Heart left ventricle (tissue), 16 donors: ENCODE measurements at regions not wholly inside any gene's neighbourhood (a gene's known extent, or its start where the extent isn't known, plus 50 kb on each side); places are given as distances from the start of the nearest gene placed in this dataset.

Experiments used
- ATAC-seq, 4 donors: fragments of 200-7000 bp; cut with Tn5 transposase; one replicate each; pipeline ENCODE4 v1.9.1; 2020 to 2022; ENCODE audit warnings: moderate library complexity in 4 of 4, mild to moderate bottlenecking in 3 of 4, moderate number of reproducible peaks in 1 of 4
- DNase-seq, 5 donors: peaks; one replicate each; pipeline ENCODE4 v3.0.0-alpha.2; 2020
- H3K27ac ChIP-seq, 12 donors: fragments of 200-600 bp; sonication (generic) in 4 of 12; one replicate each; pipeline versions ENCODE4 v1.5.0 to v1.8.0; 2016 to 2022; ENCODE audit warnings: mild to moderate bottlenecking in 2 of 12
- H3K27me3 ChIP-seq, 9 donors: fragments of 200-600 bp; sonication (generic) in 2 of 9; one replicate each; pipeline versions ENCODE4 v1.5.1 to v1.8.0; 2016 to 2022; ENCODE audit warnings: mild to moderate bottlenecking in 3 of 9
- H3K36me3 ChIP-seq, 9 donors: fragments of 200-600 bp; sonication (generic) in 2 of 9; one replicate each; pipeline versions ENCODE4 v1.5.0 to v1.8.0; 2018 to 2022; ENCODE audit warnings: mild to moderate bottlenecking in 2 of 9
- H3K4me1 ChIP-seq, 12 donors: fragments of 200-600 bp; sonication (generic) in 4 of 12; one replicate each; pipeline versions ENCODE4 v1.5.0 to v1.8.0; 2016 to 2022; ENCODE audit warnings: mild to moderate bottlenecking in 3 of 12
- H3K4me3 ChIP-seq, 12 donors: fragments of 200-600 bp; sonication (generic) in 4 of 12; one replicate each; pipeline versions ENCODE4 v1.5.0 to v1.8.0; 2017 to 2022; ENCODE audit warnings: mild to moderate bottlenecking in 9 of 12, moderate library complexity in 4 of 12
- H3K9me3 ChIP-seq, 12 donors: fragments of 200-600 bp; sonication (generic) in 4 of 12; one replicate each; pipeline versions ENCODE4 v1.5.0 to v1.8.0; 2016 to 2022; ENCODE audit warnings: mild to moderate bottlenecking in 1 of 12
- CTCF ChIP-seq, 12 donors: fragments of 200-600 bp; sonication (generic) in 4 of 12; IDR thresholded peaks; one replicate each; pipeline versions ENCODE4 v1.5.0 to v1.8.0; 2018 to 2022; ENCODE audit warnings: antibody characterized with exemption in 12 of 12, mild to moderate bottlenecking in 5 of 12
- POLR2A ChIP-seq, 2 donors: fragments of 450-650 bp; IDR thresholded peaks; one replicate each; pipeline ENCODE4 v1.6.1; 2017; ENCODE audit warnings: antibody characterized with exemption in 2 of 2, mild to moderate bottlenecking in 2 of 2, moderate library complexity in 2 of 2
- WGBS, 4 donors: extraction: QIAGEN DNeasy Blood & Tissue Kit in 2 of 4; methylation state at CpG; one replicate each; pipeline versions ENCODE4 v1.1.5 to v1.1.7; 2013 to 2018; 5-methylcytosine and 5-hydroxymethylcytosine counted together
- intact Hi-C, 10 donors: fragments of 100-400 bp; cut with DNase I; formaldehyde crosslinking; loops; one replicate each; pipeline versions ENCODE4 v1.11.1 to v1.14.2; 2022
- donor health status: ischemic (EF 13 %, LVEDD 7.1; RV severe dilation, severe dysfunction).
- donor health status: healthy with polysubstance abuse.
- donor health status: DM: no; HTN: yes; CAD: no.
- donor health status: DM: no; HTN: no; CAD: no.
- donor health status: ischemic (EF 25% LVEDD 6.9; RV normal size, moderate dysfunction).
- donor health status: ischemic (EF 25% LVEDD 5.7; RV mildly dilated, moderate dysfunction).
- donor health status: healthy.
- donor health status: DM: yes; HTN: yes; CAD: no.
- donor health status: ischemic (EF 35%, LVEDD 5.7; RV mildly dilated, moderate dysfunction).
- donor health status: nonischemic (EF 11% LVEDD 7.7; RV severe dilation, severe dysfunction).
- donor health status: DM: yes; HTN: yes; CAD: no.
- donor health status: PGD.
- donor health status: ischemic (EF 29% LVEDD 5.4; RV normal size, mild dysfunction).
- donor health status: nonischemic (EF 23%, LVEDD 6.1; RV moderate dilation, normal function).

GRCh38 chr5:85278193-85278592 lies 893.5 kb upstream of the EDIL3 start:
- Histone ChIP-seq H3K4me1 (no peaks in the 10 kb centered on the region), H3K36me3 (no peaks in the 10 kb centered on the region), H3K27me3 (no peaks in the 10 kb centered on the region), H3K9me3 (no peaks in the 10 kb centered on the region), H3K4me3 (no peak overlapping the region), H3K27ac (no peak overlapping the region)
- TF ChIP-seq CTCF (IDR thresholded peaks at IDR 0.05): no peak
- TF ChIP-seq POLR2A (IDR thresholded peaks at IDR 0.05): no peak
- intact Hi-C loops: no loop called here
- DNase-seq (no peak), ATAC-seq (no peak)
- whole genome bisulfite sequencing, 4 donors: 88 to 95% (median 90%) methylated on average over 1 of the region's 1 CpG

GRCh38 chr5:85288914-85289313 lies 904.2 kb upstream of the EDIL3 start:
- no peaks in the 10 kb centered on the region for H3K9me3 ChIP-seq
- 83 to 87% (median 85%) methylated on average over 3 of the region's 3 CpGs for WGBS, 4 donors
- no peak for ATAC-seq
- DNase-seq: no peak
- no peak overlapping the region for H3K4me3 ChIP-seq
- no peaks in the 10 kb centered on the region for H3K27me3 ChIP-seq
- TF ChIP-seq POLR2A (IDR thresholded peaks at IDR 0.05): no peak
- intact Hi-C loops: no loop called here
- no peaks in the 10 kb centered on the region for H3K36me3 ChIP-seq
- H3K4me1 ChIP-seq: peaks cover 0 to 3% (median 0%) of the 10 kb centered on the region in 12 donors
- H3K27ac ChIP-seq: no peak overlapping the region

GRCh38 chr5:85293145-85293785 lies 908.6 kb upstream of the EDIL3 start:
- intact Hi-C loops: no loop called here
- H3K4me1 ChIP-seq: peaks cover 0 to 3% (median 0%) of the 10 kb centered on the region in 12 donors
- peak overlapping the region in 10 of 12 donors; percentile 5 to 53 (median 40) for H3K4me3 ChIP-seq
- WGBS, 4 donors: 25 to 34% (median 32%) methylated on average over 7 of the region's 7 CpGs
- DNase-seq (no peak), ATAC-seq (peak in 3 of 4 donors; percentile 62 to 86 (median 65))
- no peaks in the 10 kb centered on the region for H3K9me3 ChIP-seq
- no peaks in the 10 kb centered on the region for H3K36me3 ChIP-seq
- H3K27me3 ChIP-seq: no peaks in the 10 kb centered on the region
- no peak for TF ChIP-seq POLR2A (IDR thresholded peaks at IDR 0.05)
- TF ChIP-seq CTCF (IDR thresholded peaks at IDR 0.05): no peak
- H3K27ac ChIP-seq: no peak overlapping the region

GRCh38 chr5:85304524-85304923 lies 919.8 kb upstream of the EDIL3 start:
- TF ChIP-seq CTCF (IDR thresholded peaks at IDR 0.05) (no peak), POLR2A (IDR thresholded peaks at IDR 0.05) (no peak)
- no peak for ATAC-seq
- H3K9me3 ChIP-seq: no peaks in the 10 kb centered on the region
- 73 to 86% (median 81%) methylated on average over 2 of the region's 2 CpGs for WGBS, 4 donors
- no peak overlapping the region for H3K4me3 ChIP-seq
- no peaks in the 10 kb centered on the region for H3K4me1 ChIP-seq
- H3K36me3 ChIP-seq: no peaks in the 10 kb centered on the region
- no peak overlapping the region for H3K27ac ChIP-seq
- DNase-seq: no peak
- intact Hi-C loops: no loop called here
- no peaks in the 10 kb centered on the region for H3K27me3 ChIP-seq

GRCh38 chr5:85305766-85306165 lies 921.1 kb upstream of the EDIL3 start:
- Histone ChIP-seq H3K9me3 (no peaks in the 10 kb centered on the region), H3K4me3 (no peak overlapping the region), H3K36me3 (no peaks in the 10 kb centered on the region), H3K27me3 (no peaks in the 10 kb centered on the region), H3K4me1 (no peaks in the 10 kb centered on the region), H3K27ac (no peak overlapping the region)
- TF ChIP-seq POLR2A (IDR thresholded peaks at IDR 0.05) (no peak), CTCF (IDR thresholded peaks at IDR 0.05) (no peak)
- intact Hi-C loops: no loop called here
- DNase-seq (no peak), ATAC-seq (no peak)
- WGBS, 4 donors: 77 to 88% (median 85%) methylated on average over 3 of the region's 3 CpGs
